ENCODE measurements at regions not wholly inside any gene's neighbourhood (a gene's known extent, or its start where the extent isn't known, plus 50 kb on each side); places are given as distances from the start of the nearest gene placed in this dataset.

GRCh38 chr5:2196989-2197619 is 314.4 kb upstream of the IRX4 start:
- H3F3A ChIP-seq (ENCODE audit: low read depth) = no peaks in the 10 kb centered on the region
- no peak overlapping the region for H2AFZ ChIP-seq (ENCODE audit: low read length)
- TF ChIP-seq CTCF (conservative IDR thresholded peaks at IDR 0.05; ENCODE audit: low read length) (no peak), EZH2phosphoT487 (IDR thresholded peaks at IDR 0.05; ENCODE audit: borderline replicate concordance) (no peak)
- H3K4me3 ChIP-seq (ENCODE audit: low read length, poor library complexity, severe bottlenecking) = no peak overlapping the region
- H3K9ac ChIP-seq (ENCODE audit: low read depth, low read length, poor library complexity, severe bottlenecking) = no peak overlapping the region
- H3K79me2 ChIP-seq (ENCODE audit: insufficient read depth, low read length) = no peaks in the 10 kb centered on the region
- H3K27me3 ChIP-seq (ENCODE audit: insufficient read depth, low read length, poor library complexity, severe bottlenecking) = no peaks in the 10 kb centered on the region
- H3K36me3 ChIP-seq (ENCODE audit: insufficient read depth, low read length) = no peaks in the 10 kb centered on the region
- no peak overlapping the region for H3K4me2 ChIP-seq (ENCODE audit: low read depth, low read length, poor library complexity, severe bottlenecking)
- no peaks in the 10 kb centered on the region for H3K9me2 ChIP-seq (replicated peaks; ENCODE audit: low read depth, low read length)
- peaks cover 4% of the 10 kb centered on the region; the same call in 1 of the 2 replicates for H3K9me3 ChIP-seq (ENCODE audit: insufficient read depth, low read depth, low read length)
- H3K4me1 ChIP-seq (ENCODE audit: insufficient read depth, low read length, poor library complexity, severe bottlenecking) = no peaks in the 10 kb centered on the region
- H4K20me1 ChIP-seq (ENCODE audit: insufficient read depth, low read length, poor library complexity, severe bottlenecking) = no peaks in the 10 kb centered on the region

GRCh38 chr5:2196416-2196815 is 313.7 kb upstream of the IRX4 start:
- Histone ChIP-seq H3K79me2 (ENCODE audit: insufficient read depth, low read length) (no peaks in the 10 kb centered on the region), H3K4me1 (ENCODE audit: insufficient read depth, low read length, poor library complexity, severe bottlenecking) (no peaks in the 10 kb centered on the region), H3F3A (ENCODE audit: low read depth) (no peaks in the 10 kb centered on the region), H3K36me3 (ENCODE audit: insufficient read depth, low read length) (no peaks in the 10 kb centered on the region), H3K9me2 (replicated peaks; ENCODE audit: low read depth, low read length) (no peaks in the 10 kb centered on the region), H2AFZ (ENCODE audit: low read length) (no peak overlapping the region), H3K9me3 (ENCODE audit: insufficient read depth, low read depth, low read length) (peaks cover 4% of the 10 kb centered on the region; the same call in 1 of the 2 replicates), H4K20me1 (ENCODE audit: insufficient read depth, low read length, poor library complexity, severe bottlenecking) (no peaks in the 10 kb centered on the region), H3K4me2 (ENCODE audit: low read depth, low read length, poor library complexity, severe bottlenecking) (no peak overlapping the region), H3K4me3 (ENCODE audit: low read length, poor library complexity, severe bottlenecking) (no peak overlapping the region), H3K9ac (ENCODE audit: low read depth, low read length, poor library complexity, severe bottlenecking) (no peak overlapping the region), H3K27me3 (ENCODE audit: insufficient read depth, low read length, poor library complexity, severe bottlenecking) (no peaks in the 10 kb centered on the region)
- TF ChIP-seq EZH2phosphoT487 (IDR thresholded peaks at IDR 0.05; ENCODE audit: borderline replicate concordance) = no peak
- no peak for TF ChIP-seq CTCF (conservative IDR thresholded peaks at IDR 0.05; ENCODE audit: low read length)

GRCh38 chr5:2194949-2195348 is 312.2 kb upstream of the IRX4 start:
- no peaks in the 10 kb centered on the region for H3F3A ChIP-seq (ENCODE audit: low read depth)
- no peaks in the 10 kb centered on the region for H3K4me1 ChIP-seq (ENCODE audit: insufficient read depth, low read length, poor library complexity, severe bottlenecking)
- H2AFZ ChIP-seq (ENCODE audit: low read length) = no peak overlapping the region
- no peak overlapping the region for H3K9ac ChIP-seq (ENCODE audit: low read depth, low read length, poor library complexity, severe bottlenecking)
- H3K4me2 ChIP-seq (ENCODE audit: low read depth, low read length, poor library complexity, severe bottlenecking) = no peak overlapping the region
- no peaks in the 10 kb centered on the region for H4K20me1 ChIP-seq (ENCODE audit: insufficient read depth, low read length, poor library complexity, severe bottlenecking)
- H3K9me3 ChIP-seq (ENCODE audit: insufficient read depth, low read depth, low read length) = peaks cover 4% of the 10 kb centered on the region; the same call in 1 of the 2 replicates
- H3K79me2 ChIP-seq (ENCODE audit: insufficient read depth, low read length) = no peaks in the 10 kb centered on the region
- H3K4me3 ChIP-seq (ENCODE audit: low read length, poor library complexity, severe bottlenecking) = no peak overlapping the region
- TF ChIP-seq CTCF (conservative IDR thresholded peaks at IDR 0.05; ENCODE audit: low read length) (no peak), EZH2phosphoT487 (IDR thresholded peaks at IDR 0.05; ENCODE audit: borderline replicate concordance) (no peak)
- no peaks in the 10 kb centered on the region for H3K27me3 ChIP-seq (ENCODE audit: insufficient read depth, low read length, poor library complexity, severe bottlenecking)
- H3K9me2 ChIP-seq (replicated peaks; ENCODE audit: low read depth, low read length) = no peaks in the 10 kb centered on the region
- no peaks in the 10 kb centered on the region for H3K36me3 ChIP-seq (ENCODE audit: insufficient read depth, low read length)

Data from Loucy (cell line).